ENCODE measurements at regions not wholly inside any gene's neighbourhood (a gene's known extent, or its start where the extent isn't known, plus 50 kb on each side); places are given as distances from the start of the nearest gene placed in this dataset.
"Not testable (repeated sequence)": the region's sequence is repeated elsewhere in the genome, so short reads cannot be mapped to it uniquely, and the experiment has no call there.

- no peak for ATAC-seq
- peaks cover 7 to 13% of the 10 kb centered on the region in 2 donors for H3K9me3 Mint-ChIP-seq
Measured at GRCh38 chr5:103866169-103866568, 303.6 kb upstream of the NUDT12 start.

GRCh38 chr5:103862398-103862797, 299.8 kb upstream of the NUDT12 start:
- Mint-ChIP-seq H3K27me3 (ENCODE audit: low read depth in 2 of 2) (no peaks in the 10 kb centered on the region), H3K36me3 (no peaks in the 10 kb centered on the region), H3K4me3 (no peak overlapping the region), H3K27ac (no peak overlapping the region), H3K4me1 (no peaks in the 10 kb centered on the region), H3K9me3 (peaks cover 8 to 15% of the 10 kb centered on the region in 2 donors)
- ATAC-seq: no peak
- H3K4me3 ChIP-seq (ENCODE audit: low read length): no peak overlapping the region
- no peaks in the 10 kb centered on the region for H3K36me3 ChIP-seq (ENCODE audit: control insufficient read depth, insufficient read depth, low read length)
- no peaks in the 10 kb centered on the region for H3K27me3 ChIP-seq (ENCODE audit: control insufficient read depth, insufficient read depth, low read length)
- DNase-seq: no peak
- TF ChIP-seq CTCF (IDR thresholded peaks at IDR 0.05): no peak
- no peak overlapping the region for H3K27ac ChIP-seq (ENCODE audit: low read length)
- WGBS (ENCODE audit: insufficient coverage): 79% methylated on average over 2 of the region's 3 CpGs
- intact Hi-C loops (cut with micrococcal nuclease): no loop called here
- H3K4me1 ChIP-seq (ENCODE audit: control insufficient read depth, insufficient read depth, low read length): no peaks in the 10 kb centered on the region
- H3K9me3 ChIP-seq (ENCODE audit: control insufficient read depth, insufficient read depth, low read length): no peaks in the 10 kb centered on the region

More at GRCh38 chr5:103866169-103866568, 303.6 kb upstream of the NUDT12 start:
- H3K36me3 Mint-ChIP-seq: no peaks in the 10 kb centered on the region
- no peak for TF ChIP-seq CTCF (IDR thresholded peaks at IDR 0.05)
- H3K4me1 ChIP-seq (ENCODE audit: control insufficient read depth, insufficient read depth, low read length): no peaks in the 10 kb centered on the region
- no peaks in the 10 kb centered on the region for H3K36me3 ChIP-seq (ENCODE audit: control insufficient read depth, insufficient read depth, low read length)
- no peaks in the 10 kb centered on the region for H3K9me3 ChIP-seq (ENCODE audit: control insufficient read depth, insufficient read depth, low read length)
- no peaks in the 10 kb centered on the region for H3K27me3 Mint-ChIP-seq (ENCODE audit: low read depth in 2 of 2)
- H3K27ac ChIP-seq (ENCODE audit: low read length): no peak overlapping the region
- H3K4me3 Mint-ChIP-seq: no peak overlapping the region
- no CpG with 5 or more reads among the region's 1 CpG for WGBS (ENCODE audit: insufficient coverage)
- DNase-seq: no peak
- H3K27me3 ChIP-seq (ENCODE audit: control insufficient read depth, insufficient read depth, low read length): no peaks in the 10 kb centered on the region
- no peaks in the 10 kb centered on the region for H3K4me1 Mint-ChIP-seq
- H3K27ac Mint-ChIP-seq: no peak overlapping the region
- H3K4me3 ChIP-seq (ENCODE audit: low read length): no peak overlapping the region
- intact Hi-C loops (cut with micrococcal nuclease): no loop called here

DNA sequence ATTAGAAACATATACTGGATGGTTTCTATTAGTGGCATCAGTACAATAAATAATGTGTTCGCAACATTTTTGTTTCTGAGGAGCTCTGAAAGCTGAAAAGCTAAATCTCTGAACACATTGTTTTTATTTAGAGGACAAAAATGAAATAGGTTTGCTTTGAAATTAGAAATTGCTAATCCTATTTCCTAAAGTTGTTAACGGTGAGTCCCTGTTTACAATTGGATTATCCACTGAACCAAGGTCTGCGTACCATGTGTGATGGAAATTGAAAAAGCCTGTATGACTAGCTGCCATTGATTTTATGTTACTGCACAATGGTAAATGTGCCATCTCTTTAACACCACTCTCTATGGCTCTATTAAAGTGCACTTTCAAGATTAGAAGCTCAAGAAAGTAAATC, 297.7 kb upstream of the NUDT12 start:
- H3K36me3 Mint-ChIP-seq: no peaks in the 10 kb centered on the region
- intact Hi-C loops (cut with micrococcal nuclease): no loop called here
- Histone ChIP-seq H3K4me3 (ENCODE audit: low read length) (no peak overlapping the region), H3K27me3 (ENCODE audit: control insufficient read depth, insufficient read depth, low read length) (no peaks in the 10 kb centered on the region), H3K4me1 (ENCODE audit: control insufficient read depth, insufficient read depth, low read length) (no peaks in the 10 kb centered on the region), H3K36me3 (ENCODE audit: control insufficient read depth, insufficient read depth, low read length) (no peaks in the 10 kb centered on the region), H3K27ac (ENCODE audit: low read length) (no peak overlapping the region), H3K9me3 (ENCODE audit: control insufficient read depth, insufficient read depth, low read length) (no peaks in the 10 kb centered on the region)
- WGBS (ENCODE audit: insufficient coverage): 97% methylated on average over 3 of the region's 3 CpGs
- H3K4me1 Mint-ChIP-seq: no peaks in the 10 kb centered on the region
- H3K4me3 Mint-ChIP-seq: no peak overlapping the region
- ATAC-seq (no peak), DNase-seq (no peak)
- no peaks in the 10 kb centered on the region for H3K27me3 Mint-ChIP-seq (ENCODE audit: low read depth in 2 of 2)
- no peak for TF ChIP-seq CTCF (IDR thresholded peaks at IDR 0.05)
- H3K27ac Mint-ChIP-seq: no peak overlapping the region
- H3K9me3 Mint-ChIP-seq: peaks cover 15 to 22% of the 10 kb centered on the region in 2 donors

- H3K4me3 Mint-ChIP-seq; H3K4me3 ChIP-seq (ENCODE audit: low read length); H3K36me3 Mint-ChIP-seq; H3K27ac Mint-ChIP-seq; H3K27ac ChIP-seq (ENCODE audit: low read length); H3K9me3 ChIP-seq (ENCODE audit: control insufficient read depth, insufficient read depth, low read length); H3K4me1 Mint-ChIP-seq; ATAC-seq; H3K4me1 ChIP-seq (ENCODE audit: control insufficient read depth, insufficient read depth, low read length); intact Hi-C loops (cut with micrococcal nuclease); H3K36me3 ChIP-seq (ENCODE audit: control insufficient read depth, insufficient read depth, low read length); H3K27me3 Mint-ChIP-seq (ENCODE audit: low read depth in 2 of 2); DNase-seq; H3K27me3 ChIP-seq (ENCODE audit: control insufficient read depth, insufficient read depth, low read length): not testable (repeated sequence)
- H3K9me3 Mint-ChIP-seq: peaks cover 13 to 18% of the 10 kb centered on the region in 2 donors
- WGBS (ENCODE audit: insufficient coverage): 78% methylated on average over 2 of the region's 3 CpGs
Measured at GRCh38 chr5:103858367-103858766, 295.8 kb upstream of the NUDT12 start.

Data from natural killer cell (primary cell).